ENCODE measurements at regions not wholly inside any gene's neighbourhood (a gene's known extent, or its start where the extent isn't known, plus 50 kb on each side); places are given as distances from the start of the nearest gene placed in this dataset.
"Not testable (repeated sequence)": the region's sequence is repeated elsewhere in the genome, so short reads cannot be mapped to it uniquely, and the experiment has no call there.

GRCh38 chr11:82261367-82261766 lies 472.3 kb downstream of the FAM181B start:
- intact Hi-C loops (cut with DNase I, micrococcal nuclease), result no loop called here
- DNase-seq (no peak), ATAC-seq (no peak)

GRCh38 chr11:82250047-82250446 lies 483.6 kb downstream of the FAM181B start:
- DNase-seq (no peak), ATAC-seq (no peak)
- intact Hi-C loops (cut with DNase I, micrococcal nuclease), result no loop called here

GRCh38 chr11:82246926-82247325 lies 486.7 kb downstream of the FAM181B start:
- DNase-seq (no peak), ATAC-seq (no peak)
- intact Hi-C loops (cut with DNase I, micrococcal nuclease), result no loop called here

- ATAC-seq (no peak), DNase-seq (no peak)
- intact Hi-C loops (cut with DNase I, micrococcal nuclease), result no loop called here
Measured at GRCh38 chr11:82239498-82239897, 494.2 kb downstream of the FAM181B start.

GRCh38 chr11:82234256-82234655 lies 499.4 kb downstream of the FAM181B start:
- ATAC-seq (no peak), DNase-seq (no peak)
- intact Hi-C loops (cut with DNase I, micrococcal nuclease), result no loop called here

- ATAC-seq (no peak), DNase-seq (no peak)
- intact Hi-C loops (cut with DNase I, micrococcal nuclease), result no loop called here
Measured at GRCh38 chr11:82233201-82233600, 500.5 kb downstream of the FAM181B start.

GRCh38 chr11:82229341-82229740 lies 504.3 kb downstream of the FAM181B start:
- DNase-seq, result no peak
- intact Hi-C loops (cut with DNase I, micrococcal nuclease), result no loop called here
- ATAC-seq, result no peak

GRCh38 chr11:82225930-82226329 lies 507.7 kb downstream of the FAM181B start:
- intact Hi-C loops (cut with DNase I, micrococcal nuclease), result no loop called here
- ATAC-seq, result no peak

GRCh38 chr11:82225502-82225901 lies 508.2 kb downstream of the FAM181B start:
- intact Hi-C loops (cut with DNase I, micrococcal nuclease), result no loop called here
- DNase-seq (no peak), ATAC-seq (no peak)

More at GRCh38 chr11:82225930-82226329, 507.7 kb downstream of the FAM181B start:
- no peak for DNase-seq

- ATAC-seq (no peak), DNase-seq (no peak)
- intact Hi-C loops (cut with DNase I, micrococcal nuclease), result no loop called here
Measured at GRCh38 chr11:82216927-82217570, 516.6 kb downstream of the FAM181B start.

- intact Hi-C loops (cut with DNase I, micrococcal nuclease), result no loop called here
- DNase-seq, result no peak
- no peak for ATAC-seq
Measured at GRCh38 chr11:82210011-82210410, 523.7 kb downstream of the FAM181B start.

- intact Hi-C loops (cut with DNase I, micrococcal nuclease), result no loop called here
- ATAC-seq (no peak), DNase-seq (no peak)
Measured at GRCh38 chr11:82195283-82195682, 538.4 kb downstream of the FAM181B start.

GRCh38 chr11:82194521-82194920 lies 539.1 kb downstream of the FAM181B start:
- intact Hi-C loops (cut with DNase I, micrococcal nuclease), result no loop called here
- no peak for DNase-seq
- no peak for ATAC-seq

- intact Hi-C loops (cut with DNase I, micrococcal nuclease), result no loop called here
- no peak for ATAC-seq
- DNase-seq, result no peak
Measured at GRCh38 chr11:82191695-82192094, 542.0 kb downstream of the FAM181B start.

GRCh38 chr11:82185925-82186324 lies 547.7 kb downstream of the FAM181B start:
- DNase-seq (no peak), ATAC-seq (no peak)
- intact Hi-C loops (cut with DNase I, micrococcal nuclease), result no loop called here

GRCh38 chr11:82184966-82185365 lies 548.7 kb downstream of the FAM181B start:
- no peak for ATAC-seq
- intact Hi-C loops (cut with DNase I, micrococcal nuclease), result no loop called here
- DNase-seq, result no peak

GRCh38 chr11:82183346-82183745 lies 550.3 kb downstream of the FAM181B start:
- intact Hi-C loops (cut with DNase I, micrococcal nuclease), result no loop called here
- ATAC-seq (no peak), DNase-seq (no peak)

GRCh38 chr11:82182697-82183096 lies 551.0 kb downstream of the FAM181B start:
- DNase-seq; intact Hi-C loops (cut with DNase I, micrococcal nuclease); ATAC-seq: not testable (repeated sequence)

GRCh38 chr11:82181796-82182195 lies 551.9 kb downstream of the FAM181B start:
- not testable (repeated sequence) for ATAC-seq, DNase-seq

GRCh38 chr11:82176945-82177344 lies 556.7 kb downstream of the FAM181B start:
- intact Hi-C loops (cut with DNase I, micrococcal nuclease), result no loop called here
- no peak for ATAC-seq
- DNase-seq, result no peak

More at GRCh38 chr11:82181796-82182195, 551.9 kb downstream of the FAM181B start:
- intact Hi-C loops (cut with DNase I, micrococcal nuclease), result not testable (repeated sequence)

GRCh38 chr11:82176365-82176764 lies 557.3 kb downstream of the FAM181B start:
- ATAC-seq (no peak), DNase-seq (no peak)
- intact Hi-C loops (cut with DNase I, micrococcal nuclease), result no loop called here
